BLaER1 treated with 17β-estradiol and CSF1 and Interleukin-3, amounts not matched to agents 10 nM and 100 nM (cell line): ENCODE measurements at regions not wholly inside any gene's neighbourhood (a gene's known extent, or its start where the extent isn't known, plus 50 kb on each side); places are given as distances from the start of the nearest gene placed in this dataset.

Experiments used
- H3K27ac ChIP-seq, 11 experiments: shearing (Covaris generic); formaldehyde crosslinking; 2 replicates each; pipeline ENCODE4 v1.8.1; 2022
- H3K27me3 ChIP-seq, 11 experiments: shearing (Covaris generic); formaldehyde crosslinking; 2 replicates each; pipeline ENCODE4 v1.8.1; 2022
- H3K36me3 ChIP-seq, 11 experiments: shearing (Covaris generic); formaldehyde crosslinking; 2 replicates each; pipeline ENCODE4 v1.8.1; 2022
- H3K4me1 ChIP-seq, 10 experiments: shearing (Covaris generic); formaldehyde crosslinking; 2 replicates each; pipeline ENCODE4 v1.8.1; 2022
- H3K4me2 ChIP-seq, 11 experiments: shearing (Covaris generic); formaldehyde crosslinking; 2 replicates each; pipeline ENCODE4 v1.8.1; 2022
- H3K4me3 ChIP-seq, 10 experiments: shearing (Covaris generic); formaldehyde crosslinking; 2 replicates each; pipeline ENCODE4 v1.8.1; 2022
- H3K9ac ChIP-seq, 11 experiments: shearing (Covaris generic); formaldehyde crosslinking; 2 replicates each; pipeline ENCODE4 v1.8.1; 2022
- H3K9me3 ChIP-seq, 11 experiments: shearing (Covaris generic); formaldehyde crosslinking; replicated peaks in 1 of 11; 2 replicates each; pipeline ENCODE4 v1.8.1; 2022
- H4K20me1 ChIP-seq, 11 experiments: shearing (Covaris generic); formaldehyde crosslinking; 2 replicates each; pipeline ENCODE4 v1.8.1; 2022
- Cebpa-rat ChIP-seq, 11 experiments: shearing (Covaris generic); IDR thresholded peaks; 2 replicates each; pipeline ENCODE4 v1.8.1; 2022

DNA sequence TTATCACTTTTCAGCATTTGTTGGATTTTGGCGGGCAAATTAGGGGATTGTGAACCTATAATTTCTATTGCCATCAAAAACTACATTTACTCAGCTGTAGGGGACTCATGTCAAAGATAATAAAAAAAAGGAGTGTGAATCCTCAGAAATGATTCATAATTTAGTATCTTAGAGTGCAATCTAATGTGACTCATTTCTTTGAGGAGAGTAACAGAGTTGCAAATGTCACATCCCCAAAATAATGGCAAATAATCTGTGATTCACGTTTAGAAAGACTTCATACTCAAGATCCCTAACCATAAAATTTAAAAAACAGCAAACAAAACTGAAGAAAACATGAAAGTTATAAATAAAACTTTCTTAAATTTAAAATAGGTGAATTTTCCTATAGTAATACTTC lies 373.0 kb downstream of the CDH2 start:
- Histone ChIP-seq H3K27ac (no peak overlapping the region), H3K4me1 (peaks cover 0 to 5% (median 0%) of the 10 kb centered on the region in 10 experiments; a peak in 5 of 20 replicates), H3K27me3 (no peaks in the 10 kb centered on the region), H3K9ac (no peak overlapping the region), H3K4me2 (no peak overlapping the region), H3K9me3 (peaks cover 0 to 8% (median 0%) of the 10 kb centered on the region in 11 experiments; a peak in 4 of 22 replicates), H3K36me3 (no peaks in the 10 kb centered on the region), H3K4me3 (no peak overlapping the region), H4K20me1 (no peaks in the 10 kb centered on the region)
- no peak for TF ChIP-seq Cebpa-rat (IDR thresholded peaks at IDR 0.05)

GRCh38 chr18:27797484-27797883 lies 379.4 kb downstream of the CDH2 start:
- Histone ChIP-seq H3K4me3 (no peak overlapping the region), H3K36me3 (no peaks in the 10 kb centered on the region), H3K27ac (no peak overlapping the region), H3K4me1 (no peaks in the 10 kb centered on the region), H3K9me3 (no peaks in the 10 kb centered on the region), H3K9ac (no peak overlapping the region), H4K20me1 (no peaks in the 10 kb centered on the region), H3K4me2 (no peak overlapping the region), H3K27me3 (no peaks in the 10 kb centered on the region)
- no peak for TF ChIP-seq Cebpa-rat (IDR thresholded peaks at IDR 0.05)

DNA sequence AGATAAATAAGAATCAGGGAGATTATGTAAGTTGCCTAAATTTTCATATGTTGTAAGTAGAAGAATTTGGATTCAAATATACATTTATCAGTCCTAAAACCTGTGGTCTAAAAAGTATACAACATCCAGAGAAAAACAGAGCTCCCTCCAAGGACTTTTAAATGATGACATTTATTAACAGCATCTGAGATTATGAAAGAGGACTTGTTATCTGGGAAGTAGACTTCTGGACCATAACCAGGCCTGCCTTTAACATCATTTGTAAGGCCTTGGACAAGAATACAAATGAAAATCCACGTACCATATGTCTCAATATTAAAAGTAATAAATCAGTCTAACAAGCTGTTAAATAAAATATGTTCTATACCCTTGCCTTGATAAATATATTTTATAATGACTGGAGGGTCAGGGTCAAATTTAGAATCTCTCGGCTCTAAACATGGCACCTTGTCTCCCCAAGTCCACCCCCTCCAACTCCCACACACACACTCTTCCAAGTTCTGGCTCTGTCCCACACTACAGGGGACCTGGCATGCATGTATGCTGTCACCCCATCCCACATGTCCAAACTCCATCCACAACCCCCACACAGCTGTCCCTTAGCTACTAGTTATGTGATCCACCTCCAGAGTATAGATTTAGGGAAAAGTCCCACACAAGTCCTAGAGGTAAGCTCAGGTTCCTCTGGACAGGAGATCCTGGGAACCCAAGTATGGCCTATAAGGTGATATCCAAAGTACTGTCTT lies 382.6 kb downstream of the CDH2 start:
- H3K4me2 ChIP-seq, result no peak overlapping the region
- H3K9me3 ChIP-seq, result no peaks in the 10 kb centered on the region
- H4K20me1 ChIP-seq, result no peaks in the 10 kb centered on the region
- H3K36me3 ChIP-seq, result no peaks in the 10 kb centered on the region
- no peaks in the 10 kb centered on the region for H3K27me3 ChIP-seq
- H3K9ac ChIP-seq, result no peak overlapping the region
- TF ChIP-seq Cebpa-rat (IDR thresholded peaks at IDR 0.05), result no peak
- H3K4me1 ChIP-seq, result no peaks in the 10 kb centered on the region
- H3K4me3 ChIP-seq, result no peak overlapping the region
- H3K27ac ChIP-seq, result no peak overlapping the region

DNA sequence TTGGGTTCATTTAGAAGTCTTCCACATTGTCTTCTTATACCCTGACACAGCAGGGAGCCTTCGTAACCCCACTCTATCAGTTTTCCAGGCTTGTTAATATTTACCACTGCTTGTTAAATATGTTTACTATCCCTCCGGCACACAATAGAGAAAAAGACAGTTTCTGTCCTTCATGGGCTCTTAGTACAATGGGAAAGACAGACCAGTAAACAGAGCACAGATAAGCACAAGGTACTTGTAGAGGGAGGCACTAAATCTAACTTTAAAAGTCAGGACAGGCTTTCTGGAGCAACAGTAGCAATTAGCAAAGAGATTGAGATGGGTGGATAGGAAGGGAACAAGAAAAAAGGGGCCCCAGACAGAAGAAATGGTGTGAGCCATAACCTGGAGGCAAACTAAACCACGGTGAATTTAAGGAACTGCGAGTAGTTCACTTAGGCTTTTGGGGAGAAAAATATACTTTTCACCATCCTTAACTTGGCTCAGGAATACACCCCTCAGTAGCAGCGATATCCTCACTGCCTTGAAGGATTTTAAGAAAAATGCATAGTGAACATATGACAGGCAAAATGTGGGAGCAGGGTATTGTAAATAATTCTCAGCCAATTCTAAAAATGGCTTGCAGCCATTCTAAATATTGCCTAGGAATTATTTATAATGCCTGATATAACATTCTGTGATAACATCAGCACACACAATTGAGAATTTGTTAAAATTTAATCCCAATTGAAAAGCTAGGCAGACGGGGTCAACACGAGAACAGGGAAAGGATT lies 383.7 kb downstream of the CDH2 start:
- Histone ChIP-seq H3K4me1 (no peaks in the 10 kb centered on the region), H3K27me3 (no peaks in the 10 kb centered on the region), H3K36me3 (no peaks in the 10 kb centered on the region), H3K4me3 (no peak overlapping the region), H3K9ac (no peak overlapping the region), H3K9me3 (no peaks in the 10 kb centered on the region), H4K20me1 (no peaks in the 10 kb centered on the region), H3K4me2 (no peak overlapping the region), H3K27ac (no peak overlapping the region)
- no peak for TF ChIP-seq Cebpa-rat (IDR thresholded peaks at IDR 0.05)

- Histone ChIP-seq H3K4me1 (peaks cover 0 to 9% (median 0%) of the 10 kb centered on the region in 10 experiments; a peak in 2 of 20 replicates), H3K27me3 (no peaks in the 10 kb centered on the region), H3K27ac (no peak overlapping the region), H4K20me1 (no peaks in the 10 kb centered on the region), H3K9me3 (no peaks in the 10 kb centered on the region), H3K36me3 (no peaks in the 10 kb centered on the region), H3K4me3 (no peak overlapping the region), H3K4me2 (no peak overlapping the region), H3K9ac (no peak overlapping the region)
- TF ChIP-seq Cebpa-rat (IDR thresholded peaks at IDR 0.05), result no peak
Observed at GRCh38 chr18:27789406-27789805, 387.5 kb downstream of the CDH2 start.

DNA sequence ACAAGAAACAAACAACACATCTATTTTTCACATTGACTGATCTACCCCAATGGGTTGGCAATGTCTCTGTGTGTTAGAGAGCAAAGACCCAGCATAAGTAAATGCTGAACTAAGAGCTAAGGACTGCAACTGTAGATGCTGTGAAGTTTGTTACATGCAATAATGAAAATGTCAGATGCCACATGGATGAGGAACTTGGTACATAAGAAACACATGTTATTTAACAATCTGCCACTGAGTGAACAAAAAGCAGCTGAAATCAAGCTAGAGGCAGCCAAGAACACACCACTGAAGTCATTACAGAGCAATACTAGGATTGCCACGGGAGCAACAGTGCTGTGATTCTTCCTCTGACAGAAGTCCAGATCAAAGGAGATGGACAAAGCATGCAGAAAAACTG lies 389.4 kb downstream of the CDH2 start:
- Histone ChIP-seq H4K20me1 (no peaks in the 10 kb centered on the region), H3K4me1 (peaks cover 0 to 9% (median 0%) of the 10 kb centered on the region in 10 experiments; a peak in 2 of 20 replicates), H3K27me3 (no peaks in the 10 kb centered on the region), H3K9me3 (no peaks in the 10 kb centered on the region), H3K4me3 (no peak overlapping the region), H3K27ac (no peak overlapping the region), H3K4me2 (peak overlapping the region in 1 of 11 experiments; percentile 10; a peak in 1 of 22 replicates), H3K9ac (no peak overlapping the region), H3K36me3 (no peaks in the 10 kb centered on the region)
- no peak for TF ChIP-seq Cebpa-rat (IDR thresholded peaks at IDR 0.05)

DNA sequence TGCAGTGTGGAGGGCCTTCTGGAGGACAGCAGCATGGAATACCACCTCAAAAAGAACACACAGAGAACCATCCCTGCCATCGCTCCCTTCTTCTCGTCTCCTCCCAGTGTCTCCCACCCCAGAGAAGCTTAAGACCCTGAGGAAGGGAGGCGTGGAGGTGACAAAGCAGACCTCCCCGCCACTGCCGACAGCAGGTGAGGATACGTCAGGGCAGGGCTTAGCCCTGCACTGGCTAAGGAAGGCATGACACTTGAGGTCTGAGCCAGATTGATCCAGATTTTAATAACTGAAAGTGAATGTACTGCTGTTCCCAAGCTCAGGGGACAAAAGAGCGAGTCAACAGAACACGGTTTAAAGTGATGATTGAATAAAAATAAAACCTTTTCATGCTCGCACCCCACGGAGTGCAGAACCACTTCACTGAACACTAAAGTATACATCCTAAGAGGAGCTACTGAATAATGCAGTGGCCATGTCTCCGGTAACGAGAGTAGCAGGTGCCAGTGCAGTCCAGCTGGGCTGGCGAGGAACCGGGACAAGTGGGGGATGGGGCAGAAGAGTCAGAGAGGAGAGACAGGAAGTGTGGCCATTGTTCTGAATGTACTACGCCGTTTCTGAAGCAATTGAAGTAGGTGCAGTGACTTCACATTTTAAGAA lies 391.0 kb downstream of the CDH2 start:
- Histone ChIP-seq H3K27ac (no peak overlapping the region), H3K4me2 (no peak overlapping the region), H3K4me3 (no peak overlapping the region)

DNA sequence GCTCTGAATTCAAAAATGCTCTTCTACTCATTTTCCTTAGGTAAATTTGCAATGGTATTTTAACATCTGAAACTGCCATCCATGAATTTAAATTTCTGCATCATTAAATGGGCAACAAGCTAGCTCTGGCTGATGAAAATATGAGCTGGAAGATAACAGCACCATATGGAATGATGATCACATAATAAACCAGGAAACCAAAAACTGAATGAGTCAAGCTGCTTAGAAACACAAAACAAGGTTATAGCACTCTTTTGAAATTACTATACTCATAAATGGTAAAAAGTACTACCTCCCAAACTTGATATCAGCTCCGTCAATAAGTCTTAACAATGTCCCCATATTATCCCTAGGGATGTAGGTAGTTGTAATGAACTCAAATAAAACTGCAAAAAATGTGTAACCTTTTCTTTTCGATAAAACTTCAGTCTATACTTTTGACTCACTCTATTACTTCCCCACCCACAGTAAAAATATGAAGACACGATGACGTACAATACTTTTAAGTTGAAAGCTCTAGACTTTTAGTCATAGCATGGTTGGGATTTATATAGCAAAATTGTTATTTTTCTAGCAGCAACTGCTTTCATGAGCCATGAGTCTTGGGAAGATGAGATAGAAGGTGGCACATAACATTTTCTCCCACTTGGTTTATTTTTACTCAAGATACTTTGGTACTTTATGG lies 396.7 kb downstream of the CDH2 start:
- Histone ChIP-seq H3K4me3 (no peak overlapping the region), H3K27ac (no peak overlapping the region), H3K9ac (no peak overlapping the region), H3K27me3 (no peaks in the 10 kb centered on the region), H3K9me3 (no peaks in the 10 kb centered on the region), H3K36me3 (no peaks in the 10 kb centered on the region), H3K4me2 (no peak overlapping the region), H3K4me1 (no peaks in the 10 kb centered on the region), H4K20me1 (no peaks in the 10 kb centered on the region)
- TF ChIP-seq Cebpa-rat (IDR thresholded peaks at IDR 0.05), result no peak

More for the DNA sequence above, 391.0 kb downstream of the CDH2 start:
- no peak for TF ChIP-seq Cebpa-rat (IDR thresholded peaks at IDR 0.05)
- Histone ChIP-seq H4K20me1 (no peaks in the 10 kb centered on the region), H3K9me3 (no peaks in the 10 kb centered on the region), H3K9ac (no peak overlapping the region), H3K36me3 (no peaks in the 10 kb centered on the region), H3K4me1 (peaks cover 0 to 9% (median 0%) of the 10 kb centered on the region in 10 experiments; a peak in 2 of 20 replicates), H3K27me3 (no peaks in the 10 kb centered on the region)

- Histone ChIP-seq H3K4me1 (no peaks in the 10 kb centered on the region), H3K27me3 (no peaks in the 10 kb centered on the region), H3K36me3 (no peaks in the 10 kb centered on the region), H4K20me1 (no peaks in the 10 kb centered on the region), H3K27ac (no peak overlapping the region), H3K9me3 (no peaks in the 10 kb centered on the region), H3K9ac (no peak overlapping the region), H3K4me2 (no peak overlapping the region), H3K4me3 (no peak overlapping the region)
- no peak for TF ChIP-seq Cebpa-rat (IDR thresholded peaks at IDR 0.05)
Observed at GRCh38 chr18:27778925-27779324, 398.0 kb downstream of the CDH2 start.
